GM23338 (cell line): ENCODE measurements at regions not wholly inside any gene's neighbourhood (a gene's known extent, or its start where the extent isn't known, plus 50 kb on each side); places are given as distances from the start of the nearest gene placed in this dataset.

Experiments
- CREB1 ChIP-seq: fragments of 250-450 bp; sonication (Bioruptor Pico); IDR thresholded peaks from 2 replicates; pipeline ENCODE4 v1.5.0; 2020; ENCODE audit warnings: low read depth, mild to moderate bottlenecking, moderate library complexity
- CTCF ChIP-seq, 2 experiments: fragments of 200-600 bp in 1 of 2; sonication (generic) in 1 of 2; conservative IDR thresholded peaks; 2 replicates each; pipeline versions ENCODE4 v1.5.1 to v1.6.1; 2016 to 2017; ENCODE audit warnings: antibody characterized with exemption in 2 of 2, low read depth in 2 of 2, mild to moderate bottlenecking in 2 of 2, moderate library complexity in 1 of 2
- EZH2 ChIP-seq: fragments of 200-600 bp; sonication (generic); IDR thresholded peaks from one replicate; pipeline ENCODE4 v1.8.0; 2017; ENCODE audit warnings: antibody characterized with exemption, mild to moderate bottlenecking, low read depth; ENCODE audit not compliant: unreplicated experiment
- EZH2phosphoT487 ChIP-seq: fragments of 200-600 bp; sonication (generic); IDR thresholded peaks from one replicate; pipeline ENCODE4 v1.8.1; 2018; ENCODE audit warnings: antibody characterized with exemption; ENCODE audit not compliant: unreplicated experiment
- JUNB ChIP-seq: IDR thresholded peaks from one replicate; pipeline ENCODE4 v1.6.1; 2016; ENCODE audit warnings: antibody characterized with exemption; ENCODE audit not compliant: unreplicated experiment
- NANOG ChIP-seq: IDR thresholded peaks from 2 replicates; pipeline ENCODE4 v1.6.1; 2016; ENCODE audit warnings: antibody characterized with exemption, borderline replicate concordance
- POLR2AphosphoS5 ChIP-seq: IDR thresholded peaks from 2 replicates; pipeline ENCODE4 v1.6.1; 2016; ENCODE audit warnings: antibody characterized with exemption, low read depth
- REST ChIP-seq: IDR thresholded peaks from one replicate; pipeline ENCODE4 v1.6.1; 2018; ENCODE audit warnings: antibody characterized with exemption; ENCODE audit not compliant: unreplicated experiment
- STAT1 ChIP-seq: IDR thresholded peaks from one replicate; pipeline ENCODE4 v1.6.1; 2016; ENCODE audit warnings: antibody characterized with exemption; ENCODE audit not compliant: unreplicated experiment
- ZNF114 ChIP-seq: fragments of 250-450 bp; sonication (Bioruptor Pico); IDR thresholded peaks from 2 replicates; pipeline ENCODE4 v1.5.0; 2020; ENCODE audit warnings: mild to moderate bottlenecking, moderate library complexity
- ZNF331 ChIP-seq: fragments of 250-450 bp; sonication (Bioruptor Pico); IDR thresholded peaks from 2 replicates; pipeline ENCODE4 v1.5.0; 2020; ENCODE audit warnings: low read depth, mild to moderate bottlenecking, moderate library complexity
- ZNF462 ChIP-seq: fragments of 250-450 bp; sonication (Bioruptor Pico); IDR thresholded peaks from 2 replicates; pipeline ENCODE4 v1.5.0; 2020; ENCODE audit warnings: mild to moderate bottlenecking, moderate library complexity
- TF ChIP-seq, protein P1 (sequence below): IDR thresholded peaks from 2 replicates; pipeline ENCODE4 v1.6.1; 2016; ENCODE audit warnings: antibody characterized with exemption

- TF ChIP-seq CTCF (conservative IDR thresholded peaks at IDR 0.05; ENCODE audit: low read depth in 2 of 2) = no peak
- TF ChIP-seq STAT1 = no peak
- TF ChIP-seq JUNB = no peak
- no peak for TF ChIP-seq POLR2AphosphoS5
- TF ChIP-seq ZNF114 (CRISPR knock-in tag) = no peak
- no peak for TF ChIP-seq EZH2
- no peak for TF ChIP-seq EZH2phosphoT487
- no peak for TF ChIP-seq REST
- TF ChIP-seq ZNF462 (CRISPR knock-in tag) = no peak
- TF ChIP-seq, protein P1, sequence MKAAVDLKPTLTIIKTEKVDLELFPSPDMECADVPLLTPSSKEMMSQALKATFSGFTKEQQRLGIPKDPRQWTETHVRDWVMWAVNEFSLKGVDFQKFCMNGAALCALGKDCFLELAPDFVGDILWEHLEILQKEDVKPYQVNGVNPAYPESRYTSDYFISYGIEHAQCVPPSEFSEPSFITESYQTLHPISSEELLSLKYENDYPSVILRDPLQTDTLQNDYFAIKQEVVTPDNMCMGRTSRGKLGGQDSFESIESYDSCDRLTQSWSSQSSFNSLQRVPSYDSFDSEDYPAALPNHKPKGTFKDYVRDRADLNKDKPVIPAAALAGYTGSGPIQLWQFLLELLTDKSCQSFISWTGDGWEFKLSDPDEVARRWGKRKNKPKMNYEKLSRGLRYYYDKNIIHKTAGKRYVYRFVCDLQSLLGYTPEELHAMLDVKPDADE = no peak
- no peak for TF ChIP-seq ZNF331 (CRISPR knock-in tag)
- TF ChIP-seq CREB1 (CRISPR knock-in tag) = no peak
- no peak for TF ChIP-seq NANOG
These were observed 276.5 kb upstream of the DPYD start for GRCh38 chr1:98197356-98197755.
